ENCODE measurements at regions not wholly inside any gene's neighbourhood (a gene's known extent, or its start where the extent isn't known, plus 50 kb on each side); places are given as distances from the start of the nearest gene placed in this dataset.

- TF ChIP-seq POLR2A (IDR thresholded peaks at IDR 0.05; ENCODE audit: low read length): no peak
- TF ChIP-seq GATA1 (IDR thresholded peaks at IDR 0.05; ENCODE audit: low read depth, low read length): no peak
These were observed 164.5 kb downstream of the CD83 start for GRCh38 chr6:14281811-14282660.

Measured in erythroblast (primary cell).